PC-9 (cell line): ENCODE measurements at regions not wholly inside any gene's neighbourhood (a gene's known extent, or its start where the extent isn't known, plus 50 kb on each side); places are given as distances from the start of the nearest gene placed in this dataset.

Experiments
- BruUV-seq: library from RNA; stranded (reverse); fragments of 400-500 nt; replicated peaks from 2 replicates; lab custom pipeline; 2021; lab: Mats Ljungman, UMichigan
- CTCF ChIA-PET: fragments of 300-600 bp; sonication (Branson Sonifier 250); formaldehyde crosslinking; loops from one replicate; lab custom pipeline; 2022; ENCODE audit warnings: antibody characterized with exemption; lab: Charles Lee
- POLR2A ChIA-PET: fragments of 300-600 bp; sonication (Branson Sonifier 250); formaldehyde crosslinking; loops from one replicate; lab custom pipeline; 2022; ENCODE audit warnings: antibody characterized with exemption; ENCODE audit not compliant: unreplicated experiment; lab: Charles Lee
- DNase-seq, 2 experiments: peaks; one replicate each; pipeline versions ENCODE4 v3.0.0 to v3.0.0-alpha.2; 2015 to 2022; ENCODE audit warnings: mixed read lengths in 1 of 2
- H2AFZ ChIP-seq: fragments of 200-600 bp; sonication (generic); 2 replicates; pipeline ENCODE4 v1.8.1; 2017; ENCODE audit warnings: antibody characterized with exemption
- H3F3A ChIP-seq: fragments of 200-600 bp; sonication (generic); 2 replicates; pipeline ENCODE4 v1.8.1; 2017; ENCODE audit warnings: antibody characterized with exemption, mild to moderate bottlenecking, low read depth; ENCODE audit not compliant: insufficient read depth
- H3K27ac ChIP-seq: fragments of 200-600 bp; sonication (generic); 2 replicates; pipeline ENCODE4 v1.6.1; 2016; ENCODE audit warnings: mixed run types
- H3K27me3 ChIP-seq: fragments of 200-600 bp; sonication (generic); 2 replicates; pipeline ENCODE4 v1.6.1; 2016; ENCODE audit warnings: low read depth, mixed run types; ENCODE audit not compliant: insufficient read depth
- H3K36me3 ChIP-seq: fragments of 200-600 bp; sonication (generic); 2 replicates; pipeline ENCODE4 v1.6.1; 2016; ENCODE audit warnings: low read depth, mixed run types
- H3K4me1 ChIP-seq: fragments of 200-600 bp; sonication (generic); replicated peaks from 2 replicates; pipeline ENCODE4 v1.6.1; 2016; ENCODE audit warnings: mixed run types; ENCODE audit not compliant: insufficient read depth
- H3K4me2 ChIP-seq: fragments of 200-600 bp; sonication (generic); 2 replicates; pipeline ENCODE4 v1.6.1; 2017; ENCODE audit warnings: mixed run types
- H3K4me3 ChIP-seq: fragments of 200-600 bp; sonication (generic); 2 replicates; pipeline ENCODE4 v1.6.1; 2016; ENCODE audit warnings: mixed run types
- H3K79me2 ChIP-seq: fragments of 200-600 bp; sonication (generic); 2 replicates; pipeline ENCODE4 v1.6.1; 2017; ENCODE audit warnings: low read depth, mixed run types
- H3K9me2 ChIP-seq: fragments of 200-600 bp; sonication (generic); 2 replicates; pipeline ENCODE4 v1.8.1; 2017; ENCODE audit warnings: mild to moderate bottlenecking; ENCODE audit not compliant: insufficient read depth
- H3K9me3 ChIP-seq: fragments of 200-600 bp; sonication (generic); 2 replicates; pipeline ENCODE4 v1.8.1; 2016; ENCODE audit warnings: low read depth; ENCODE audit not compliant: insufficient read depth
- H4K20me1 ChIP-seq: fragments of 200-600 bp; sonication (generic); 2 replicates; pipeline ENCODE4 v1.8.1; 2017; ENCODE audit not compliant: insufficient read depth
- CTCF ChIP-seq: fragments of 200-600 bp; sonication (generic); conservative IDR thresholded peaks from 2 replicates; pipeline ENCODE4 v1.6.1; 2017; ENCODE audit warnings: mixed run types, antibody characterized with exemption, mild to moderate bottlenecking, moderate library complexity
- EZH2 ChIP-seq: fragments of 200-600 bp; sonication (generic); IDR thresholded peaks from 2 replicates; pipeline ENCODE4 v1.8.0; 2017; ENCODE audit warnings: antibody characterized with exemption, low read depth
- intact Hi-C: fragments of 100-400 bp; cut with micrococcal nuclease; formaldehyde crosslinking; loops from one replicate; pipeline ENCODE4 v1.10.0; 2022; ENCODE audit not compliant: unreplicated experiment

GRCh38 chr13:103935117-103935516 lies 868.9 kb upstream of the SLC10A2 start:
- ChIA-PET POLR2A (no interaction called here), CTCF (no interaction called here)
- no peak overlapping the region for H3K4me2 ChIP-seq
- intact Hi-C loops, result no loop called here
- H3K27ac ChIP-seq, result no peak overlapping the region
- no peaks in the 10 kb centered on the region for H3K27me3 ChIP-seq
- no peak overlapping the region for H3K4me3 ChIP-seq
- H4K20me1 ChIP-seq, result no peaks in the 10 kb centered on the region
- H3K79me2 ChIP-seq, result no peaks in the 10 kb centered on the region
- no peaks in the 10 kb centered on the region for H3K4me1 ChIP-seq
- H3K9me3 ChIP-seq, result no peaks in the 10 kb centered on the region; the same call in 1 of the 2 replicates
- no peaks in the 10 kb centered on the region for H3K9me2 ChIP-seq
- no peak for TF ChIP-seq EZH2
- TF ChIP-seq CTCF, result no peak
- no peaks in the 10 kb centered on the region for H3F3A ChIP-seq
- no peak for DNase-seq
- no TSS peak for BruUV-seq
- H3K36me3 ChIP-seq, result no peaks in the 10 kb centered on the region
- no peak overlapping the region for H2AFZ ChIP-seq

DNA sequence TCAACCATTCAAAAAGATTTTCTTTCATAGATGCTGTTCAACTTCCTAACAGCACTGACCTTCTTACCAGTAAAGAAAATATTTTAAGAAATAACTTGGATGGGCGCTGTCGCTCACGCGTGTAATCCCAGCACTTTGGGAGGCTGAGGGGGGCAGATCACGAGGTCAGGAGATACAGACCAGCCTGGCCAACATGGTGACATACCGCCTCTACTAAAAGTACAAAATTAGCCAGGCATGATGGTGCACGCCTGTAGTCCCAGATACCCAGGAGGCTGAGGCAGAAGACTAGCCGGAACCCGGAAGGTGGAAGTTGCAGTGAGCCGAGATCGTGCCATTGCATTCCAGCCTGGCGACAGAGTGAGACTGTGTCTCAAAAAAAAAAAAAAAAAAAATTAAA lies 865.7 kb upstream of the SLC10A2 start:
- intact Hi-C loops, result no loop called here

GRCh38 chr13:103931331-103931845 lies 865.2 kb upstream of the SLC10A2 start:
- Histone ChIP-seq H3K79me2 (no peaks in the 10 kb centered on the region), H3K4me2 (no peak overlapping the region), H3K36me3 (no peaks in the 10 kb centered on the region), H3K4me3 (no peak overlapping the region), H4K20me1 (no peaks in the 10 kb centered on the region), H3F3A (no peaks in the 10 kb centered on the region), H3K27ac (no peak overlapping the region), H3K9me3 (no peaks in the 10 kb centered on the region; the same call in 1 of the 2 replicates), H3K9me2 (no peaks in the 10 kb centered on the region), H2AFZ (no peak overlapping the region), H3K4me1 (no peaks in the 10 kb centered on the region), H3K27me3 (no peaks in the 10 kb centered on the region)
- TF ChIP-seq EZH2 (no peak), CTCF (no peak)
- BruUV-seq, result no TSS peak
- POLR2A ChIA-PET, result no interaction called here
- intact Hi-C loops, result no loop called here
- CTCF ChIA-PET, result no interaction called here
- DNase-seq, result no peak

More for the DNA sequence above, 865.7 kb upstream of the SLC10A2 start:
- Histone ChIP-seq H3K9me3 (no peaks in the 10 kb centered on the region; the same call in 1 of the 2 replicates), H3F3A (no peaks in the 10 kb centered on the region), H3K4me1 (no peaks in the 10 kb centered on the region), H3K79me2 (no peaks in the 10 kb centered on the region), H3K4me3 (no peak overlapping the region), H3K9me2 (no peaks in the 10 kb centered on the region), H3K4me2 (no peak overlapping the region), H3K27ac (no peak overlapping the region), H3K27me3 (no peaks in the 10 kb centered on the region), H3K36me3 (no peaks in the 10 kb centered on the region), H2AFZ (no peak overlapping the region), H4K20me1 (no peaks in the 10 kb centered on the region)
- BruUV-seq, result no TSS peak
- DNase-seq, result no peak
- ChIA-PET CTCF (no interaction called here), POLR2A (no interaction called here)
- TF ChIP-seq CTCF (no peak), EZH2 (no peak)
